HCT116 (cell line): ENCODE measurements at regions not wholly inside any gene's neighbourhood (a gene's known extent, or its start where the extent isn't known, plus 50 kb on each side); places are given as distances from the start of the nearest gene placed in this dataset.

Source experiments
- ATAC-seq: fragments of 200-7000 bp; cut with Tn5 transposase; 2 replicates; pipeline ENCODE4 v1.9.1; 2020; ENCODE audit warnings: mild to moderate bottlenecking, moderate library complexity
- BruUV-seq: library from RNA; stranded (reverse); fragments of 400-500 nt; replicated peaks from 2 replicates; lab custom pipeline; 2021; lab: Mats Ljungman, UMichigan
- CTCF ChIA-PET: fragments of 300-600 bp; sonication (Branson Sonifier 250); formaldehyde crosslinking; loops from one replicate; lab custom pipeline; 2021; ENCODE audit warnings: antibody characterized with exemption; lab: Charles Lee
- POLR2A ChIA-PET: fragments of 300-600, 350-600 bp; sonication (Branson Sonifier 250); formaldehyde crosslinking; loops from one replicate; lab custom pipeline; 2021; ENCODE audit warnings: antibody characterized with exemption; lab: Charles Lee
- RAD21 ChIA-PET, 2 experiments: fragments of 300-600 bp; sonication (Branson Sonifier 250); formaldehyde crosslinking; loops; one replicate each; lab custom pipeline; 2023; ENCODE audit warnings: low total read pairs in 2 of 2; ENCODE audit not compliant: uncharacterized antibody in 2 of 2, unreplicated experiment in 2 of 2, low non-redundant PET in 1 of 2; lab: Charles Lee
- DNase-seq: peaks from one replicate; pipeline ENCODE4 v3.0.0-alpha.2; 2010; ENCODE audit warnings: low read depth, low spot score
- H2AFZ ChIP-seq: fragments of 200-600 bp; shearing (Covaris generic), sonication (generic); 2 replicates; pipeline ENCODE4 v1.6.1; 2017; ENCODE audit warnings: low read depth, mixed run types, mixed read lengths, antibody characterized with exemption, low read length; ENCODE audit not compliant: poor library complexity, severe bottlenecking
- H3K27ac ChIP-seq: 2 replicates; pipeline ENCODE4 v1.5.1; 2012; ENCODE audit warnings: low read depth, low read length
- H3K27me3 ChIP-seq: fragments of 200-600 bp; sonication (generic); 2 replicates; pipeline ENCODE4 v1.6.1; 2016; ENCODE audit warnings: mixed run types, low read length, mixed read lengths; ENCODE audit not compliant: insufficient read depth
- H3K36me3 ChIP-seq, 2 experiments: fragments of 200-500 bp in 1 of 2; fragments of 200-600 bp in 1 of 2; sonication (Bioruptor generic) in 1 of 2; sonication (generic) in 1 of 2; 2 replicates each; pipeline versions ENCODE4 v1.5.1 to v1.6.1; 2014 to 2016; ENCODE audit warnings: low read length in 2 of 2, inconsistent platforms in 1 of 2, mixed read lengths in 1 of 2, mixed run types in 1 of 2; ENCODE audit not compliant: insufficient read depth in 2 of 2, control insufficient read depth in 1 of 2
- H3K4me1 ChIP-seq, 2 experiments: fragments of 200-600 bp in 1 of 2; sonication (generic) in 1 of 2; 2 replicates each; pipeline versions ENCODE4 v1.5.1 to v1.6.1; 2012 to 2017; ENCODE audit warnings: low read length in 2 of 2, inconsistent platforms in 1 of 2, mild to moderate bottlenecking in 1 of 2, mixed read lengths in 1 of 2, mixed run types in 1 of 2, moderate library complexity in 1 of 2; ENCODE audit not compliant: insufficient read depth in 2 of 2, control insufficient read depth in 1 of 2
- H3K4me2 ChIP-seq: fragments of 200-600 bp; sonication (generic); 2 replicates; pipeline ENCODE4 v1.6.1; 2017; ENCODE audit warnings: mixed run types, low read length, mixed read lengths
- H3K4me3 ChIP-seq, 2 experiments: fragments of 200-600 bp in 1 of 2; sonication (generic) in 1 of 2; replicated peaks in 1 of 2; 2 replicates each; pipeline ENCODE4 v1.5.1; 2011 to 2016; ENCODE audit warnings: low read length in 2 of 2, control low read depth in 1 of 2, low read depth in 1 of 2, mild to moderate bottlenecking in 1 of 2, mixed read lengths in 1 of 2, mixed run types in 1 of 2
- H3K79me2 ChIP-seq: fragments of 200-600 bp; sonication (generic); 2 replicates; pipeline ENCODE4 v1.6.1; 2017; ENCODE audit warnings: mild to moderate bottlenecking, mixed run types, low read length, moderate library complexity, mixed read lengths; ENCODE audit not compliant: insufficient read depth
- H3K9ac ChIP-seq: fragments of 200-600 bp; sonication (generic); 2 replicates; pipeline ENCODE4 v1.6.1; 2016; ENCODE audit warnings: low read length, mixed read lengths
- H3K9me2 ChIP-seq: fragments of 200-600 bp; sonication (generic), shearing (Covaris generic); 2 replicates; pipeline ENCODE4 v1.6.1; 2017; ENCODE audit warnings: mixed run types, mild to moderate bottlenecking, moderate library complexity; ENCODE audit not compliant: insufficient read depth
- H3K9me3 ChIP-seq, 2 experiments: fragments of 200-500 bp in 1 of 2; fragments of 200-600 bp in 1 of 2; sonication (Bioruptor generic) in 1 of 2; sonication (generic) in 1 of 2; 2 replicates each; pipeline ENCODE4 v1.6.1; 2014 to 2017; ENCODE audit warnings: low read length in 2 of 2, mixed read lengths in 2 of 2, inconsistent platforms in 1 of 2, low read depth in 1 of 2, mild to moderate bottlenecking in 1 of 2, mixed run types in 1 of 2, moderate library complexity in 1 of 2; ENCODE audit not compliant: control insufficient read depth in 1 of 2, insufficient read depth in 1 of 2
- H4K20me1 ChIP-seq: fragments of 200-600 bp; sonication (generic), shearing (Covaris generic); 2 replicates; pipeline ENCODE4 v1.6.1; 2017; ENCODE audit warnings: mixed run types, mild to moderate bottlenecking, moderate library complexity; ENCODE audit not compliant: insufficient read depth
- CTCF ChIP-seq, 3 experiments: fragments of 200-600 bp in 1 of 3; sonication (generic) in 1 of 3; IDR thresholded peaks in 2 of 3; conservative IDR thresholded peaks in 1 of 3; 2 replicates each; pipeline ENCODE4 v1.5.1; 2012 to 2017; ENCODE audit warnings: low read depth in 2 of 3, low read length in 2 of 3, antibody characterized with exemption in 1 of 3, borderline replicate concordance in 1 of 3, control low read depth in 1 of 3, mild to moderate bottlenecking in 1 of 3, mixed read lengths in 1 of 3, mixed run types in 1 of 3, moderate library complexity in 1 of 3; ENCODE audit not compliant: insufficient read depth in 1 of 3
- ELF1 ChIP-seq: IDR thresholded peaks from 2 replicates; pipeline ENCODE4 v1.6.1; 2012; ENCODE audit warnings: low read depth, borderline replicate concordance
- EZH2 ChIP-seq: fragments of 200-600 bp; sonication (generic); IDR thresholded peaks from 2 replicates; pipeline ENCODE4 v1.6.1; 2017; ENCODE audit warnings: antibody characterized with exemption, mixed run types
- EZH2phosphoT487 ChIP-seq: fragments of 200-600 bp; IDR thresholded peaks from 2 replicates; pipeline ENCODE4 v1.6.1; 2018; ENCODE audit warnings: antibody characterized with exemption, borderline replicate concordance
- FOSL1 ChIP-seq: IDR thresholded peaks from 2 replicates; pipeline ENCODE4 v1.6.1; 2012; ENCODE audit warnings: low read depth
- MAX ChIP-seq: IDR thresholded peaks from 2 replicates; pipeline ENCODE4 v1.6.1; 2012
- RAD21 ChIP-seq: IDR thresholded peaks from 2 replicates; pipeline ENCODE4 v1.6.1; 2012; ENCODE audit warnings: low read depth, mild to moderate bottlenecking
- SP1 ChIP-seq: IDR thresholded peaks from 2 replicates; pipeline ENCODE4 v1.6.1; 2012; ENCODE audit warnings: low read depth
- TCF7L2 ChIP-seq: IDR thresholded peaks from 2 replicates; pipeline ENCODE4 v1.7.0; 2011; ENCODE audit warnings: borderline replicate concordance, inconsistent platforms; ENCODE audit not compliant: insufficient read depth, insufficient read length; ENCODE audit errors: extremely low read depth
- YY1 ChIP-seq: IDR thresholded peaks from 2 replicates; pipeline ENCODE4 v1.6.1; 2011; ENCODE audit warnings: low read length, low read depth, moderate library complexity, mild to moderate bottlenecking; ENCODE audit not compliant: insufficient replicate concordance; ENCODE audit errors: extremely low read depth
- ZBTB33 ChIP-seq: IDR thresholded peaks from 2 replicates; pipeline ENCODE4 v1.6.1; 2011; ENCODE audit warnings: mild to moderate bottlenecking, low read length, moderate library complexity; ENCODE audit not compliant: insufficient replicate concordance; ENCODE audit errors: extremely low read depth
- ZNF274 ChIP-seq: fragments of 200-500 bp; sonication (Bioruptor generic); IDR thresholded peaks from 2 replicates; pipeline ENCODE4 v1.6.1; 2014; ENCODE audit warnings: mild to moderate bottlenecking, low read depth, low read length, inconsistent platforms
- intact Hi-C: fragments of 100-400 bp; cut with micrococcal nuclease; formaldehyde crosslinking; loops from 2 replicates; pipeline ENCODE4 v1.10.0; 2022

- CTCF ChIA-PET = no interaction called here
- Histone ChIP-seq H3K36me3 (no peaks in the 10 kb centered on the region), H3K9me3 (no peaks in the 10 kb centered on the region), H3K27ac (no peak overlapping the region), H3K9ac (no peak overlapping the region), H3K9me2 (no peaks in the 10 kb centered on the region), H3K4me1 (no peaks in the 10 kb centered on the region), H3K79me2 (no peaks in the 10 kb centered on the region), H3K4me3 (no peak overlapping the region), H4K20me1 (no peaks in the 10 kb centered on the region), H2AFZ (no peak overlapping the region), H3K27me3 (no peaks in the 10 kb centered on the region), H3K4me2 (no peak overlapping the region)
- ATAC-seq (no peak), DNase-seq (no peak)
- intact Hi-C loops = no loop called here
- TF ChIP-seq TCF7L2 = no peak
- no peak for TF ChIP-seq CTCF (IDR thresholded peaks at IDR 0.05 in 2 of 3, conservative IDR thresholded peaks at IDR 0.05 in 1 of 3; ENCODE audit: borderline replicate concordance in 1 of 3, insufficient read depth in 1 of 3, low read depth in 2 of 3, low read length in 2 of 3)
- TF ChIP-seq YY1 = no peak
- no peak for TF ChIP-seq RAD21
- TF ChIP-seq MAX = no peak
- no peak for TF ChIP-seq FOSL1
- TF ChIP-seq SP1 = no peak
- no peak for TF ChIP-seq ZBTB33
- TF ChIP-seq EZH2 = no peak
- TF ChIP-seq ZNF274 = no peak
- no peak for TF ChIP-seq ELF1
- TF ChIP-seq EZH2phosphoT487 = no peak
- RAD21 ChIA-PET = no interaction called here
- BruUV-seq = no TSS peak
- POLR2A ChIA-PET = no interaction called here
Observed at GRCh38 chr1:170460414-170461155, 71.4 kb upstream of the GORAB start.
